Posterior cingulate gyrus (tissue), 11 donors: ENCODE measurements at regions not wholly inside any gene's neighbourhood (a gene's known extent, or its start where the extent isn't known, plus 50 kb on each side); places are given as distances from the start of the nearest gene placed in this dataset.

Experiments
- DNase-seq, 10 donors: peaks; one replicate each; pipeline versions ENCODE4 v3.0.0 to v3.0.0-alpha.2; 2020 to 2021; ENCODE audit warnings: mixed read lengths in 3 of 10
- intact Hi-C: fragments of 100-400 bp; cut with DNase I; formaldehyde crosslinking; loops from one replicate; pipeline ENCODE4 v1.15.1; 2023

- peak in 3 of 10 donors; percentile 16 to 85 (median 27) for DNase-seq
- intact Hi-C loops, result no loop called here
Measured at GRCh38 chr14:75333606-75334548, 55.2 kb downstream of the FOS start.

GRCh38 chr14:75334549-75335051 lies 56.0 kb downstream of the FOS start:
- intact Hi-C loops, result no loop called here
- DNase-seq, result no peak

- intact Hi-C loops, result no loop called here
- DNase-seq, result peak in 7 of 10 donors; percentile 19 to 68 (median 34)
Measured at GRCh38 chr14:75335571-75335970, 56.9 kb downstream of the FOS start.

GRCh38 chr14:75338398-75338797 lies 59.8 kb downstream of the FOS start:
- intact Hi-C loops, result no loop called here

GRCh38 chr14:75339059-75339458 lies 60.4 kb downstream of the FOS start:
- no peak for DNase-seq
- intact Hi-C loops, result no loop called here

More at GRCh38 chr14:75338398-75338797, 59.8 kb downstream of the FOS start:
- DNase-seq, result no peak

GRCh38 chr14:75340921-75341320 lies 62.3 kb downstream of the FOS start:
- intact Hi-C loops, result no loop called here
- DNase-seq, result peak in 7 of 10 donors; percentile 31 to 90 (median 52)

- no peak for DNase-seq
- intact Hi-C loops, result no loop called here
Measured at GRCh38 chr14:75341620-75342019, 63.0 kb downstream of the FOS start.

- intact Hi-C loops, result no loop called here
- peak in 8 of 10 donors; percentile 39 to 93 (median 59) for DNase-seq
Measured at GRCh38 chr14:75342762-75343599, 64.4 kb downstream of the FOS start.

- DNase-seq, result no peak
- intact Hi-C loops, result no loop called here
Measured at GRCh38 chr14:75343911-75344310, 65.3 kb downstream of the FOS start.

GRCh38 chr14:75344411-75344810 lies 65.8 kb downstream of the FOS start:
- intact Hi-C loops, result no loop called here
- DNase-seq, result no peak

GRCh38 chr14:75350505-75351060 lies 72.0 kb downstream of the FOS start:
- intact Hi-C loops, result no loop called here
- no peak for DNase-seq

GRCh38 chr14:75359098-75359497 lies 68.7 kb upstream of the JDP2 start:
- intact Hi-C loops, result no loop called here
- no peak for DNase-seq

GRCh38 chr14:75361041-75361440 lies 66.8 kb upstream of the JDP2 start:
- DNase-seq, result no peak
- intact Hi-C loops, result no loop called here

GRCh38 chr14:75361751-75362433 lies 65.9 kb upstream of the JDP2 start:
- DNase-seq, result no peak
- intact Hi-C loops, result no loop called here

- intact Hi-C loops, result no loop called here
- DNase-seq, result no peak
Measured at GRCh38 chr14:75363130-75363529, 64.7 kb upstream of the JDP2 start.

- intact Hi-C loops, result no loop called here
- no peak for DNase-seq
Measured at GRCh38 chr14:75363570-75364227, 64.1 kb upstream of the JDP2 start.

GRCh38 chr14:75365116-75365515 lies 62.7 kb upstream of the JDP2 start:
- no peak for DNase-seq
- intact Hi-C loops, result no loop called here

GRCh38 chr14:75366963-75367362 lies 60.9 kb upstream of the JDP2 start:
- DNase-seq, result no peak
- intact Hi-C loops, result no loop called here

- intact Hi-C loops, result no loop called here
- no peak for DNase-seq
Measured at GRCh38 chr14:75368333-75368732, 59.5 kb upstream of the JDP2 start.

- intact Hi-C loops, result no loop called here
- DNase-seq, result no peak
Measured at GRCh38 chr14:75369506-75369905, 58.3 kb upstream of the JDP2 start.
